ENCODE measurements at regions not wholly inside any gene's neighbourhood (a gene's known extent, or its start where the extent isn't known, plus 50 kb on each side); places are given as distances from the start of the nearest gene placed in this dataset.
"Not testable (repeated sequence)": the region's sequence is repeated elsewhere in the genome, so short reads cannot be mapped to it uniquely, and the experiment has no call there.

GRCh38 chr5:105042623-105043022 is 1480.0 kb upstream of the NUDT12 start:
- no peak for TF ChIP-seq CTCF (IDR thresholded peaks at IDR 0.05; ENCODE audit: low read depth, low read length)
- ChIA-PET POLR2A (no interaction called here), CTCF (no interaction called here)
- no peak overlapping the region for H3K4me3 ChIP-seq (ENCODE audit: low read depth, low read length)
- no peak for DNase-seq (ENCODE audit: low read depth, low spot score)
- no peak overlapping the region for H3K27ac ChIP-seq (ENCODE audit: low read depth, low read length)
- H3K27me3 ChIP-seq (ENCODE audit: control insufficient read depth, insufficient read depth, low read length): no peaks in the 10 kb centered on the region
- peaks cover 3% of the 10 kb centered on the region; the same call in 1 of the 2 replicates for H3K9me3 ChIP-seq (ENCODE audit: control insufficient read depth, insufficient read depth, low read length)

GRCh38 chr5:105036814-105037213 is 1474.2 kb upstream of the NUDT12 start:
- CTCF ChIA-PET; H3K4me3 ChIP-seq (ENCODE audit: low read depth, low read length); POLR2A ChIA-PET; H3K9me3 ChIP-seq (ENCODE audit: control insufficient read depth, insufficient read depth, low read length); H3K27me3 ChIP-seq (ENCODE audit: control insufficient read depth, insufficient read depth, low read length); DNase-seq (ENCODE audit: low read depth, low spot score); H3K27ac ChIP-seq (ENCODE audit: low read depth, low read length): not testable (repeated sequence)

GRCh38 chr5:105034401-105034763 is 1471.8 kb upstream of the NUDT12 start:
- no peak for DNase-seq (ENCODE audit: low read depth, low spot score)
- no peaks in the 10 kb centered on the region for H3K27me3 ChIP-seq (ENCODE audit: control insufficient read depth, insufficient read depth, low read length)
- H3K27ac ChIP-seq (ENCODE audit: low read depth, low read length): no peak overlapping the region
- no peak overlapping the region for H3K4me3 ChIP-seq (ENCODE audit: low read depth, low read length)
- TF ChIP-seq CTCF (IDR thresholded peaks at IDR 0.05; ENCODE audit: low read depth, low read length): no peak
- CTCF ChIA-PET: no interaction called here
- no peaks in the 10 kb centered on the region for H3K9me3 ChIP-seq (ENCODE audit: control insufficient read depth, insufficient read depth, low read length)
- POLR2A ChIA-PET: no interaction called here

- CTCF ChIA-PET: no interaction called here
- DNase-seq (ENCODE audit: low read depth, low spot score): no peak
- POLR2A ChIA-PET: no interaction called here
- Histone ChIP-seq H3K4me3 (ENCODE audit: low read depth, low read length) (no peak overlapping the region), H3K27me3 (ENCODE audit: control insufficient read depth, insufficient read depth, low read length) (no peaks in the 10 kb centered on the region), H3K27ac (ENCODE audit: low read depth, low read length) (no peak overlapping the region), H3K9me3 (ENCODE audit: control insufficient read depth, insufficient read depth, low read length) (no peaks in the 10 kb centered on the region)
- no peak for TF ChIP-seq CTCF (IDR thresholded peaks at IDR 0.05; ENCODE audit: low read depth, low read length)
These were observed 1471.2 kb upstream of the NUDT12 start for GRCh38 chr5:105033637-105034400.

GRCh38 chr5:105032917-105033316 is 1470.3 kb upstream of the NUDT12 start:
- ChIA-PET CTCF (no interaction called here), POLR2A (no interaction called here)
- Histone ChIP-seq H3K27me3 (ENCODE audit: control insufficient read depth, insufficient read depth, low read length) (no peaks in the 10 kb centered on the region), H3K4me3 (ENCODE audit: low read depth, low read length) (no peak overlapping the region), H3K27ac (ENCODE audit: low read depth, low read length) (no peak overlapping the region), H3K9me3 (ENCODE audit: control insufficient read depth, insufficient read depth, low read length) (no peaks in the 10 kb centered on the region)
- TF ChIP-seq CTCF (IDR thresholded peaks at IDR 0.05; ENCODE audit: low read depth, low read length): no peak
- no peak for DNase-seq (ENCODE audit: low read depth, low spot score)
